OCI-LY1 (cell line): ENCODE measurements at regions not wholly inside any gene's neighbourhood (a gene's known extent, or its start where the extent isn't known, plus 50 kb on each side); places are given as distances from the start of the nearest gene placed in this dataset.

Experiments used
- H2AFZ ChIP-seq: fragments of 200-600 bp; sonication (generic), shearing (Covaris generic); 2 replicates; pipeline ENCODE4 v1.6.0; 2014; ENCODE audit warnings: antibody characterized with exemption, mild to moderate bottlenecking, low read length
- H3F3A ChIP-seq: fragments of 200-600 bp; sonication (generic), shearing (Covaris generic); 2 replicates; pipeline ENCODE4 v1.6.0; 2014; ENCODE audit warnings: mild to moderate bottlenecking, antibody characterized with exemption, low read length, moderate library complexity; ENCODE audit not compliant: insufficient read depth
- H3K27ac ChIP-seq: fragments of 200-600 bp; sonication (generic); 2 replicates; pipeline ENCODE4 v1.5.1; 2014; ENCODE audit warnings: low read length, mixed run types, mild to moderate bottlenecking, low read depth; ENCODE audit not compliant: poor library complexity, severe bottlenecking
- H3K27me3 ChIP-seq: fragments of 200-600 bp; sonication (generic); 2 replicates; pipeline ENCODE4 v1.6.0; 2014; ENCODE audit warnings: antibody characterized with exemption, mild to moderate bottlenecking, low read length, moderate library complexity; ENCODE audit not compliant: insufficient read depth
- H3K36me3 ChIP-seq: fragments of 200-600 bp; sonication (generic); 2 replicates; pipeline ENCODE4 v1.6.1; 2014; ENCODE audit warnings: mild to moderate bottlenecking, antibody characterized with exemption, low read length, moderate library complexity, mixed read lengths; ENCODE audit not compliant: insufficient read depth
- H3K4me1 ChIP-seq: fragments of 200-600 bp; sonication (generic); 2 replicates; pipeline ENCODE4 v1.5.1; 2014; ENCODE audit warnings: mild to moderate bottlenecking, low read length, moderate library complexity; ENCODE audit not compliant: insufficient read depth, severe bottlenecking
- H3K4me2 ChIP-seq: fragments of 200-600 bp; sonication (generic), shearing (Covaris generic); 2 replicates; pipeline ENCODE4 v1.6.1; 2014; ENCODE audit warnings: low read length
- H3K4me3 ChIP-seq: fragments of 200-600 bp; sonication (generic); 2 replicates; pipeline ENCODE4 v1.5.1; 2014; ENCODE audit warnings: low read length, low read depth, mild to moderate bottlenecking, mixed read lengths; ENCODE audit not compliant: poor library complexity, severe bottlenecking
- H3K79me2 ChIP-seq: fragments of 200-600 bp; shearing (Covaris generic); 2 replicates; pipeline ENCODE4 v1.6.1; 2016; ENCODE audit warnings: mixed run types, low read length, mixed read lengths; ENCODE audit not compliant: insufficient read depth
- H3K9ac ChIP-seq: fragments of 200-600 bp; sonication (generic), shearing (Covaris generic); 2 replicates; pipeline ENCODE4 v1.6.1; 2014; ENCODE audit warnings: mild to moderate bottlenecking, low read length, mixed read lengths
- H3K9me2 ChIP-seq: fragments of 200-600 bp; sonication (generic), shearing (Covaris generic); 2 replicates; pipeline ENCODE4 v1.6.1; 2014; ENCODE audit warnings: low read depth, mild to moderate bottlenecking, low read length, mixed read lengths
- H3K9me3 ChIP-seq: fragments of 200-600 bp; shearing (Covaris generic); 2 replicates; pipeline ENCODE4 v1.6.1; 2014; ENCODE audit warnings: low read length, mixed read lengths
- H4K20me1 ChIP-seq: fragments of 200-600 bp; sonication (generic), shearing (Covaris generic); 2 replicates; pipeline ENCODE4 v1.6.0; 2016; ENCODE audit warnings: mild to moderate bottlenecking, low read length; ENCODE audit not compliant: insufficient read depth
- EZH2 ChIP-seq: fragments of 200-600 bp; sonication (generic), shearing (Covaris generic); IDR thresholded peaks from 2 replicates; pipeline ENCODE4 v1.8.0; 2017; ENCODE audit warnings: borderline replicate concordance, mixed run types, mild to moderate bottlenecking, antibody characterized with exemption, low read length, moderate library complexity, mixed read lengths
- TF ChIP-seq, protein P1 (sequence below): fragments of 200-600 bp; sonication (generic), shearing (Covaris generic); IDR thresholded peaks from 2 replicates; pipeline ENCODE4 v1.5.1; 2017; ENCODE audit warnings: mild to moderate bottlenecking, antibody characterized with exemption, low read length, moderate library complexity, mixed read lengths

DNA sequence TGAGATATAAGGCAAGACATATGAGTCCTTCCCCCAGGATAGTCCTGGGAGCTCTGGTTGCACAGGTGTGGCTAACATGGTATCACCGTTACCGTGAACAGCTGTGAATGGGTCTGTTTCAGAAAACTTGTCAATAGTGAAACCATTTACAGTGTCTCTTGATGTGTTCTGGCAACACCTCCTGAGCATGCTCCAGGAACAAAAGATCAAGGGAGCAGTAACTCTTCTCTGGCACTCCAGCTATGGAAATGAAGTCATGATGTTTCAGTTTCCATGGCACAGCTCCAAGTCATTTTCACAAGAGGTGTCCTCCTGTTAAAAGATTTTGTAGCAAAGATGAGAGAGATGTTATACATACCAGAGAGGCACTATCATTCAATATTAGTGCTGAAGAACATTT is 253.7 kb downstream of the SNAPC1 start:
- TF ChIP-seq, protein P1, sequence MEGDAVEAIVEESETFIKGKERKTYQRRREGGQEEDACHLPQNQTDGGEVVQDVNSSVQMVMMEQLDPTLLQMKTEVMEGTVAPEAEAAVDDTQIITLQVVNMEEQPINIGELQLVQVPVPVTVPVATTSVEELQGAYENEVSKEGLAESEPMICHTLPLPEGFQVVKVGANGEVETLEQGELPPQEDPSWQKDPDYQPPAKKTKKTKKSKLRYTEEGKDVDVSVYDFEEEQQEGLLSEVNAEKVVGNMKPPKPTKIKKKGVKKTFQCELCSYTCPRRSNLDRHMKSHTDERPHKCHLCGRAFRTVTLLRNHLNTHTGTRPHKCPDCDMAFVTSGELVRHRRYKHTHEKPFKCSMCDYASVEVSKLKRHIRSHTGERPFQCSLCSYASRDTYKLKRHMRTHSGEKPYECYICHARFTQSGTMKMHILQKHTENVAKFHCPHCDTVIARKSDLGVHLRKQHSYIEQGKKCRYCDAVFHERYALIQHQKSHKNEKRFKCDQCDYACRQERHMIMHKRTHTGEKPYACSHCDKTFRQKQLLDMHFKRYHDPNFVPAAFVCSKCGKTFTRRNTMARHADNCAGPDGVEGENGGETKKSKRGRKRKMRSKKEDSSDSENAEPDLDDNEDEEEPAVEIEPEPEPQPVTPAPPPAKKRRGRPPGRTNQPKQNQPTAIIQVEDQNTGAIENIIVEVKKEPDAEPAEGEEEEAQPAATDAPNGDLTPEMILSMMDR, result no peak
- TF ChIP-seq EZH2, result no peak
- H3K9ac ChIP-seq, result no peak overlapping the region
- no peaks in the 10 kb centered on the region for H3K27me3 ChIP-seq
- H3K9me2 ChIP-seq, result no peaks in the 10 kb centered on the region
- H3K79me2 ChIP-seq, result no peaks in the 10 kb centered on the region
- no peaks in the 10 kb centered on the region for H3K9me3 ChIP-seq
- no peak overlapping the region for H3K4me3 ChIP-seq
- no peak overlapping the region for H3K27ac ChIP-seq
- no peaks in the 10 kb centered on the region for H3K36me3 ChIP-seq
- no peaks in the 10 kb centered on the region for H3F3A ChIP-seq
- H2AFZ ChIP-seq, result no peak overlapping the region
- H3K4me1 ChIP-seq, result no peaks in the 10 kb centered on the region
- H4K20me1 ChIP-seq, result no peaks in the 10 kb centered on the region
- no peak overlapping the region for H3K4me2 ChIP-seq

DNA sequence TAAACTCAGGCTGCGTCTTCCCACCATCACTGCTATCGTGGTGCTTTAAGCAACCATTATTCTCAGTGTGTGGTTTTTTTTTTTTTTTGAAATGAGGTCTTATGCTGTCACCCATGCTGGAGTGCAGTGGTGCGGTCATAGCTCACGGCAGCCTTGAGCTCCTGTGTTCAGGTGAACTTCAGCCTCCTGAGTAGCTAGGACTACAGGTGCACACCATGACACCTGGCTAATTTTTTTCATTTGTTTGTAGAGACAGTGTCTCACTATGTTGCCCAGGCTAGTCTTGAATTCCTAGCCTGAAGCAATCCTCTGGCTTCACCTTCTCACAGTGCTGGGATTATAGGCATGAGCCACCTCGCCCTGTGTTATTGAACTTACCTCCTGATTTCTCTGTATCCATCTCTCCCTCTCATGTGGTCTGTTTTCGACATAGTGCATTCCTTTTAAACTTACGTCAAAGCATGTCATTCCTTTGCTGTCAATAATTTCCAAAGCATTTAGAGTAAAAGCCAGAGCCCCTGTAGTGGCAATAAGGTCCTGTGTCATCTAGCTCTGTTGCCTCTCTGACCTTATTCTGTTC is 255.5 kb downstream of the SNAPC1 start:
- H3K27me3 ChIP-seq, result no peaks in the 10 kb centered on the region
- H3K9me3 ChIP-seq, result no peaks in the 10 kb centered on the region
- H3K9ac ChIP-seq, result no peak overlapping the region
- no peaks in the 10 kb centered on the region for H3K36me3 ChIP-seq
- H3K9me2 ChIP-seq, result no peaks in the 10 kb centered on the region
- TF ChIP-seq, protein P1, result no peak
- no peak for TF ChIP-seq EZH2
- H3K4me3 ChIP-seq, result no peak overlapping the region
- no peaks in the 10 kb centered on the region for H3K4me1 ChIP-seq
- H4K20me1 ChIP-seq, result no peaks in the 10 kb centered on the region
- no peaks in the 10 kb centered on the region for H3F3A ChIP-seq
- no peak overlapping the region for H2AFZ ChIP-seq
- H3K27ac ChIP-seq, result no peak overlapping the region
- H3K4me2 ChIP-seq, result no peak overlapping the region
- no peaks in the 10 kb centered on the region for H3K79me2 ChIP-seq

DNA sequence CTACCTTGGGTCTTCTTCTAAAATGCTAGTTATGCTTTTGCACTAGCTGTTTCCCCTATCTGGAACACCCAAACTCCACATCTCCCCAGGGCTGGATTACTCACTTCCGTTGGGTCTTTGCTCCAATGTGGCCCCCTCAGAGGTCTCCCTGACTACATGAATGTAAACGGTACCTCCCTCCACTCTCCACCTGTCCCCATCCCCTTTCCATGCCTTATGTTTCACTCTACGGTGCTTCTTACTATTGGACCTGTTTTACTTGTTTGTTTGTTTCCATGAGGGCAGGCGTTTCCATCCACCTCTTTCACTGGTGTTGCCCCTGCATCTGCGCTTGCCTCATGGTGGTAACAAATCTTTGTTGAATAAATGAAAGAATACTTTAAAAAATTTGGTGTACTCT is 256.4 kb downstream of the SNAPC1 start:
- H3K9me2 ChIP-seq, result no peaks in the 10 kb centered on the region
- no peaks in the 10 kb centered on the region for H3F3A ChIP-seq
- no peaks in the 10 kb centered on the region for H3K9me3 ChIP-seq
- no peak overlapping the region for H3K9ac ChIP-seq
- H3K27me3 ChIP-seq, result no peaks in the 10 kb centered on the region
- no peaks in the 10 kb centered on the region for H4K20me1 ChIP-seq
- no peaks in the 10 kb centered on the region for H3K79me2 ChIP-seq
- H3K36me3 ChIP-seq, result no peaks in the 10 kb centered on the region
- H3K27ac ChIP-seq, result no peak overlapping the region
- no peak overlapping the region for H3K4me2 ChIP-seq
- no peak overlapping the region for H2AFZ ChIP-seq
- no peak overlapping the region for H3K4me3 ChIP-seq
- TF ChIP-seq, protein P1, result no peak
- TF ChIP-seq EZH2, result no peak
- no peaks in the 10 kb centered on the region for H3K4me1 ChIP-seq
